NT2/D1 (cell line): ENCODE measurements at regions not wholly inside any gene's neighbourhood (a gene's known extent, or its start where the extent isn't known, plus 50 kb on each side); places are given as distances from the start of the nearest gene placed in this dataset.

ENCODE experiments used
- SUZ12 ChIP-seq: IDR thresholded peaks from 2 replicates; pipeline ENCODE4 v1.6.1; 2011; ENCODE audit not compliant: insufficient read length, insufficient read depth; ENCODE audit errors: extremely low read depth
- YY1 ChIP-seq: IDR thresholded peaks from 2 replicates; pipeline ENCODE4 v1.6.1; 2011; ENCODE audit not compliant: insufficient read length, insufficient read depth
- ZNF274 ChIP-seq: IDR thresholded peaks from 2 replicates; pipeline ENCODE4 v1.6.1; 2011; ENCODE audit warnings: mild to moderate bottlenecking, low read depth, low read length

- TF ChIP-seq YY1 (no peak), SUZ12 (no peak), ZNF274 (no peak)
Observed at GRCh38 chr22:49190816-49191505, 636.7 kb downstream of the BRD1 start.
